H4 (cell line): ENCODE measurements at regions not wholly inside any gene's neighbourhood (a gene's known extent, or its start where the extent isn't known, plus 50 kb on each side); places are given as distances from the start of the nearest gene placed in this dataset.
"Not testable (repeated sequence)": the region's sequence is repeated elsewhere in the genome, so short reads cannot be mapped to it uniquely, and the experiment has no call there.

ENCODE experiments used
- DNase-seq: peaks from one replicate; pipeline ENCODE4 v3.0.0-alpha.2; 2015; ENCODE audit warnings: low spot score

- DNase-seq: no peak
Observed at GRCh38 chr9:124084087-124084486, 72.5 kb downstream of the LHX2 start.

- DNase-seq: no peak
Observed at GRCh38 chr9:124087226-124087625, 75.7 kb downstream of the LHX2 start.

DNA sequence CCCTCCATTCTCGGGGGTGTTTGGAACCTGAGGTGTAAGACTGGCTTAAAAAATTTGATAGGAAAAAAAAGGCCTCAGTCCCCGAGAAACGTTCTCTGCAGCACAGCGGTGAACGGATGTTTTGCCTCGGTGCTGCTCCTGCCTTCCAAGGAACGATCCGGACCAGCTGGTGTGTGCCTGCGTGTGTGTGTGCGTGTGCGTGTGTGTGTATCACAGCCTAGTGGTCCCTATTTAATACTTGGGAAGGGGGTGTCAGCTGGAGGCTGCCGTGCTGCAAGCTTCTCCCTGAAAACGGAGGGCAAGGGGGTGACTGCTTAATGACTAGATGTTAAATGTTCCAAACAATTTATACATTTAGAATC is 76.9 kb downstream of the LHX2 start:
- DNase-seq: no peak

DNA sequence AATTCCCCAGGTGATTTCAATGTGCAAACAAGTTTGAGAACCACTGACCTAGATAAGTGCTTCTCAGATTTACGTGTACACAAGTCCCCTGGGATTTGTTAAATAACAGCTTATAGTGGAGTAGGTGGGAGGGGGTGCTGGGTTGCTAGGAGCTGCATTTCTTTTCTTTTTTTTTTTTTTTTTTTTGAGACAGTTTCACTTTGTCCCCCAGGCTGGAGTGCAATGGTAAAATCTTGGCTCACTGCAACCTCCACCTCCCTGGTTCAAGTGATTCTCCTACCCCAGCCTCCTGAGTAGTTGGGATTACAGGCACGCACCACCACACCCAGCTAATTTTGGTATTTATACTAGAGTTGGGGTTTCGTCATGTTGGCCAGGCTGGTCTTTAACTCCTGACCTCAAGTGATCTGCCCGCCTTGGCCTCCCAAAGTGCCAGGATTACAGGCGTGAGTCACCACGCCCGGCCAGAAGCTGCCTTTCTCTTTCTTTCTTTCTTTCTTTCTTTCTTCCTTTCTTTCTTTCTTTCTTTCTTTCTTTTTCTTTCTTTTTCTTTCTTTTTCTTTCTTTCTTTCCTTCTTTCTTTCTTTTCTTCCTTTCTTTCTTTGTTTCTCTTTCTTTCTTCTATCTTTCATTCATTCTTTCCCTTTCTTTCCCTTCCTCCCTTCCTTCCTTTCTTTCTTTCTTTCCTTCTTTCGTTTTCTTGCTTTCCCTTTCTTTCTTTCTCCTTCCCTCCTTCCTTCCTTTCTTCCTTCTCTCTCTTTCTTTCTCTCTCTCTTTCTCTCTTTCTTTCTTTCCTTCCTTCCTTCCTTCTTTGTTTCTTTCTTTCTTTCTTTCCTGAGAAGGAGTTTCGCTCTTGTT is 78.3 kb downstream of the LHX2 start:
- DNase-seq: not testable (repeated sequence)

GRCh38 chr9:124098141-124098905 is 86.8 kb downstream of the LHX2 start:
- DNase-seq: peak; percentile 54

DNA sequence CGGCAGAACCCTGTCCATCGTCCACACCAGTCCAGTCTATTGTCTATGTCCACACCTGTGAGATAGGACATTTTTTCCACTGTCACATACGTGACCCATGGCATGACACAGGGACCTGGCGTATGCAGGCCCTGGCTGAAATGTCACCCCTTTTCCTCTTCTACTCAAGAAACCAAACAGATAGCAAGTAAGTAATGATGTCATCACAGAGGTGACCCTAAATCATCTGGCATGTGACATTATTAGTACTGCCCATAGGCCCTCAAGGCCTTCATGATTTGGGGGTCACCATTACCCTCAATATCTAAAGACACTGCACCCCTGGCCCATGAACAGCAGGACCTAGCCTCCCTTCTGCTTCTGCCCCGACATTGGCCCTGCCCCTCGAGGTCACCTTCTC is 88.3 kb downstream of the LHX2 start:
- DNase-seq: no peak

DNA sequence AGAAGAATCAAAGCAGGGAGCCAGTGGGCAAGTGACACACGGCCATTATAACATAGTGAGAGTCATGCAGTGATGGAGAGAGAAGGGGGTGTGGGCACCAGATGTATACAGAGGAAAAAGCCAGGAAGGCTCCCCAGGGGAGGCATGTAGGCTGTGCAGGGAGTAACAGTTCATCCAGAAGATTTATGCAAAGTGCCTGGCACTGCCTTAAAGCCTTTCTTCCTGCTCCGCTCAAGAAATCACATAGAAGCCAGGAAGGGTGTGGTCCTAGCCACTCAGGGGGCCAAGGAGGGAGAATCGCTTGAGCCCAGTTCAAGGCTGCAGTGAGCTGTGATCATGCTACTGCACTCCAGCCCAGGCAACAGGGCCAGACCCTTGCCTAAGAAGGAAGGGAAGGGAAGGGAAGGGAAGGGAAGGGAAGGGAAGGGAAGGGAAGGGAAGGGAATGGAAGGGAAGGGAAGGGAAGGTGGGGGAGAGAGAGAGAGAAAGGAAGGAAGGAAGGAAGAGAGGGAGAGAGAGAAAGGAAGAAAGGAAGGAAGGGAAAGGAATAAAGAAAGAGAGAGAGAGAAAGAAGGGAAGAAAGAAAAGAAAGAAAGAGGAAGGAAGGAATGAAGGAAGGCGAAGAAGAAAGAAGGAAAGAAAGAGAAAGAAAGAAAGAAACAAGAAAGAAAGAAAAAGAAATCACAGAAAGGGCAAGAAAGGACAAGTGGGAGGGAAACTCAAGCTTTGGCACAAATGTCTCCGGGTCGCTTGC is 89.8 kb downstream of the LHX2 start:
- DNase-seq: no peak

DNA sequence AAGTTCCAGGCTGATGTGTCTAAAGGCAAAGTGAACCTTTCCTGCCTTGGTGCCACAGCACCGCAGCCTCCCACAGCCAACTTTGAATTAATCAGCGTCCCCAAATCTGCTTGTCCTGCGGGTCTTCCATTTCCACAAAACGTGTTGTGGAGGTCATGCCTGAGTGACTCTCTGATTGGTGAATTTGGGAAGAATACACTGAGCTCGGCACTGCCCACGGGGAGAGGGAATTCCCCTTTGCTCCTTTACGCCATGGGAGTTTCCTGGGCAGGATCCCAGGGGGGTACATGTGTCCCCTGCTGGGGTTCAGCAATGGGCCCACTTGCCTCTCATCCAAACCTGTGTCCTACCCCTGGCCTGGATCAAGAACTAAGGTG is 90.4 kb downstream of the LHX2 start:
- no peak for DNase-seq

DNA sequence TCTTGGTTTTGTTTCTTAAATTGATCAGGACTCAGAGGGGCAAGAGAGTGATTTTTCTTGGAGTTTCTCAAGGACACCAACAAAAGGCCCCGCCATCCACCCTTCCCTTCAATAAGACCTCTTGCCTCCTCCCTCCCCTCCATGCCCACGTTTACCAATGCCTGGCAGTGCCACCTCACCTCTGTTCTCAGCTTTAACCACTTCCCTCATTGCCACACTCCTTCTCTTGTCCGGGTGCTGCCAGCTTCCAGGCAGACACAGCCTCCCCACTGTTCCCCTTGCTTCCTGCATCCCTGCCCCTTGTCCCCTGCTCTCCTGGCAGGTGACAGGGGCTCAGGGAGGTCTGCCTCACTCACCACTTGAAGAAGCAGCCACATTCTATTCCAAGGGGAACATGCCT is 90.8 kb downstream of the LHX2 start:
- no peak for DNase-seq

GRCh38 chr9:124105266-124105665 is 93.7 kb downstream of the LHX2 start:
- DNase-seq: no peak

DNA sequence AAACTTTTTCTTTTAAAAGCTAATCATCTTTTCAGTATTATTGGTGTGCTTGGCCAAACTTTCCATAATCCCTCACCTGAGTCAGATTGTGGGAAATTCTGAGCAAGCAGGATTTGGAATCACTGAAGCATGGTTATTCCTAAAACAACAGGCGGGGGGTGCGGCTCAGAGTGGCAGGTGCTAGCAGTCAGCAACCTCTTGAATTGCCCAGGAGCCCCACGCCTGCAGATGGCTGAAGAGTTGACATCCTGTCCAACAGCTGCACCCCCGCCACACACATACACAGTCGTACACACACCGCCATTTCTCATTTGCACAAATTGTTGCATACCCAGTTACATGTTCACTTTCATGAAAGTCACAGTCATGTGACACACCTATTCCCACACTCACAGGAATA is 96.6 kb downstream of the LHX2 start:
- no peak for DNase-seq

GRCh38 chr9:124110307-124110915 is 98.8 kb downstream of the LHX2 start:
- peak; percentile 42 for DNase-seq

GRCh38 chr9:124116683-124117363 is 105.3 kb downstream of the LHX2 start:
- no peak for DNase-seq

- no peak for DNase-seq
Observed at GRCh38 chr9:124118894-124119293, 107.3 kb downstream of the LHX2 start.

DNA sequence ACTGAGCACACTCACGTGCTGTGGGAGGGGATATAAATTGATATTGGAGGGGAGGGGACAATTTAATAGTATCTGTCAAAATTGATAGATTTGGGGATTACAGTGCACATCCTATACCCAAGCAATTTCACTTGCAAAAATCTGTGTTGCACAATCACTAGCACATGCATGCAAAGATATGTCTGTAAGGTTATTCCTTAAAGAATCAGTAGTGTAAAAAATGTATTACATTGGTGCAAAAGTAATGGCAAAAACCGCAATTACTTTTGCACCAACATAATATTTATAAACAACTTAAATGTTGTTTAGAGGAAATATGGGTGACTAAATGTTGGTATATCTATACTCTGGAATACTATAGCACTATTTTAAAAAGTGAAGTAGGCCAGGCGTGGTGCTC is 108.7 kb downstream of the LHX2 start:
- DNase-seq: no peak

- DNase-seq: no peak
Observed at GRCh38 chr9:124121725-124122124, 110.2 kb downstream of the LHX2 start.

- DNase-seq: no peak
Observed at GRCh38 chr9:124122321-124122720, 110.8 kb downstream of the LHX2 start.

GRCh38 chr9:124122813-124123462 is 111.4 kb downstream of the LHX2 start:
- DNase-seq: no peak

- not testable (repeated sequence) for DNase-seq
Observed at GRCh38 chr9:124123621-124124020, 112.1 kb downstream of the LHX2 start.

- no peak for DNase-seq
Observed at GRCh38 chr9:124124729-124125650, 113.4 kb downstream of the LHX2 start.
